Stimulated activated naive CD8-positive, alpha-beta T cell treated with anti-CD3 and anti-CD28 coated beads, Interleukin-15, Interleukin-2, amounts not matched to agents 100 ng/mL and 50 ng/mL, for 24 hours (primary cell): ENCODE measurements at regions not wholly inside any gene's neighbourhood (a gene's known extent, or its start where the extent isn't known, plus 50 kb on each side); places are given as distances from the start of the nearest gene placed in this dataset.
"Not testable (repeated sequence)": the region's sequence is repeated elsewhere in the genome, so short reads cannot be mapped to it uniquely, and the experiment has no call there.

Experiments used
- H3K27ac Mint-ChIP-seq: one replicate; pipeline ENCODE4 v1.8.0; 2021; ENCODE audit warnings: mild to moderate bottlenecking, mixed read lengths
- H3K27me3 Mint-ChIP-seq: one replicate; pipeline ENCODE4 v1.8.0; 2021; ENCODE audit warnings: mixed read lengths
- H3K36me3 Mint-ChIP-seq: one replicate; pipeline ENCODE4 v1.8.0; 2021; ENCODE audit warnings: low read depth, mixed read lengths
- H3K4me1 Mint-ChIP-seq: one replicate; pipeline ENCODE4 v1.8.0; 2021; ENCODE audit warnings: low read depth, mixed read lengths
- H3K4me3 Mint-ChIP-seq: one replicate; pipeline ENCODE4 v1.8.0; 2021; ENCODE audit warnings: mild to moderate bottlenecking, mixed read lengths
- H3K9me3 Mint-ChIP-seq: one replicate; pipeline ENCODE4 v1.8.0; 2021; ENCODE audit warnings: mixed read lengths

GRCh38 chr11:122413677-122414076 is 241.8 kb upstream of the UBASH3B start:
- Mint-ChIP-seq H3K4me1 (no peaks in the 10 kb centered on the region), H3K27me3 (no peaks in the 10 kb centered on the region), H3K4me3 (no peak overlapping the region), H3K36me3 (no peaks in the 10 kb centered on the region), H3K9me3 (peaks cover 7% of the 10 kb centered on the region), H3K27ac (no peak overlapping the region)

GRCh38 chr11:122412581-122412980 is 242.9 kb upstream of the UBASH3B start:
- Mint-ChIP-seq H3K4me1 (no peaks in the 10 kb centered on the region), H3K27ac (no peak overlapping the region), H3K9me3 (peaks cover 7% of the 10 kb centered on the region)

DNA sequence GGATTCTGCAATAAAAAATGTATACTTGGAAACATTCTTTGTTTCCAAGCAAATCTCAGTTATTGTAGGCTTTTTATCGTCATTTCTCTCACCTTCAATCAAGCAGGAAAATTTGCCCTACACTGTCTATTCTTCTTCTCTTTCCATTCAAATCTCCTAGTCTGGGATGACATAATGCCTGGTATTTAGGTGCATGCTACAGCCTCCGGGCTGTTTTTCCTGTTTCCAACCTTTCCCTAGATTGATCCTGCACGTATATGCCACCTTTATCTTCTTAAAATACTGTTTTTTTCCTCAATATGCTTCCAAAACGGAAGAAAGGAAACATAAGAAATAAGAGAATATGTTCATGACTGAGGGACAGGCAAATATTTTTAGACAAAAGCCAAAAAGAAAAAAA is 249.1 kb upstream of the UBASH3B start:
- Mint-ChIP-seq H3K9me3 (peaks cover under 1% of the 10 kb centered on the region), H3K4me1 (no peaks in the 10 kb centered on the region), H3K4me3 (no peak overlapping the region), H3K36me3 (no peaks in the 10 kb centered on the region), H3K27ac (no peak overlapping the region), H3K27me3 (peaks cover 15% of the 10 kb centered on the region)

More at GRCh38 chr11:122412581-122412980, 242.9 kb upstream of the UBASH3B start:
- Mint-ChIP-seq H3K4me3 (no peak overlapping the region), H3K36me3 (no peaks in the 10 kb centered on the region), H3K27me3 (no peaks in the 10 kb centered on the region)

DNA sequence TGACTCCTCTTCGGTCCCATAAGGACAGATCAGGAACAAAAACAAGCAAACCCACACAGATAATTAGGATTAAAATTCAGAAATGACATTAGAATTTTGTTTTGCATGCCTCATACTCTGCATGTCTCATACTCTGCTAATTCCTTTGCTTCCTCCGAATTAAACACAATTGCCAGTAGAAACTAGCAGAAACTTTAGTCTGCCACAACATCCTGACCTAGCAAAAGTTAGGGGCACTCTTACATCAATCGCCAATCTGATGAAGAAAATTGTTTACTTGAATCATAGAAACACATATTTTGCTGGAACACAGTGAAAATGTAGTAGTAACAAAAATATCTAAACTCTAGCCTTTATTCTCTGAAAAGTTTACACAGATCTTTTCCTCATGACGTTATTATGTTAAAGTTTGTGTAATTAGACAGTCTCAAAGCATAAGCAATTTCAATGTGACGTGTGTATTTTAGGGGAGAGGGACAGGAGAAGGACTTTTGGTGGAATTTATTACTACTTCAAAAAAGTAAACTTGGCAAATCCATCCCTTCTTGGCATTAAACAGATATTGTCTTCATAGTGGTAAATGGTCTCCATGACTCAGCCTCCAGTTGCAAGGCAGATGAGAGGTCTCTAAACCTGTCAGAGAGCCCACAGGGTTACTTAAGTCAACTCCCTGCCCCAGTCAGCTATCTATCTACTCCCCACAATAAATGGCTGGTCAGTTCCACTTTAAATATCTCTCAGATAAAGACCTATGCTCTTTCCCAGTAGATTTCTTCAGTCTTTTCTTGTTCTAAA is 249.8 kb upstream of the UBASH3B start:
- H3K9me3 Mint-ChIP-seq = no peaks in the 10 kb centered on the region
- H3K4me1 Mint-ChIP-seq = no peaks in the 10 kb centered on the region
- H3K4me3 Mint-ChIP-seq = no peak overlapping the region
- H3K36me3 Mint-ChIP-seq = no peaks in the 10 kb centered on the region
- H3K27ac Mint-ChIP-seq = no peak overlapping the region
- H3K27me3 Mint-ChIP-seq = peaks cover 15% of the 10 kb centered on the region

DNA sequence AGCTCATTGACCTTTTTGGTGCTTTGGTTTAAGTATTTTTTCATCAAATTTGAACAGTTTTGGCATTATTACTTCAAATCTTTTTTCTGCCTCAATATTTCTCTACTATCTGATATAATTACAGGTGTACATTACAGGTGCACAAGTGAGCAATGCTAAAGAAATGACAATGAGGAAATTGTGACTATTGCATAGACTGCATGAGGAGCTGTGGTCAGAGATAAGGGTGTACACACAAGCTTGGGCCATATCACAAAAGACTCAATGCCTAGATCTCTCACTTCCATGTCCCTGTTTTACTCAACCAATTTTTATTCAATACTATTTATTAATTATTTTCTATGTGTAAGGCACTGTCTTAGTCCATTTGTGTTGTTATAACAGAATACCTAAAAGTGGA is 251.0 kb upstream of the UBASH3B start:
- Mint-ChIP-seq H3K36me3 (no peaks in the 10 kb centered on the region), H3K27ac (no peak overlapping the region), H3K4me1 (no peaks in the 10 kb centered on the region), H3K27me3 (peaks cover 15% of the 10 kb centered on the region), H3K9me3 (no peaks in the 10 kb centered on the region), H3K4me3 (no peak overlapping the region)

DNA sequence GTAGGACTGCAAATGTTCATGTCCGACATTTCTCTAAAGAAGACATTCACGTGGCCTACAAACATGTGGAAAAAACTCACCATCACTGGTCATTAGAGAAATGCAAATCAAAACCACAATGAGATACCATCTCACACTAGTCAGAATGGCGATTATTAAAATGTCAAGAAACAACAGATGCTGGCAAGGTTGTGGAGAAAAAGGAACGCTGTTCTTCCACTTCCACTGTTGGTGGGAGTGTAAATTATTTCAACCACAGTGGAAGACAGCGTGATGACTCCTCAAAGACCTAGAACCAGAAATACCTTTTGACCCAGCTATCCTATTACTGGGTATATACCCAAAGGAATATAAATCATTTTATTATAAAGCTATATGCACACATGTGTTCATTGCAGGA is 253.9 kb upstream of the UBASH3B start:
- not testable (repeated sequence) for H3K9me3 Mint-ChIP-seq, H3K4me1 Mint-ChIP-seq, H3K27ac Mint-ChIP-seq, H3K4me3 Mint-ChIP-seq, H3K36me3 Mint-ChIP-seq
- peaks cover 14% of the 10 kb centered on the region for H3K27me3 Mint-ChIP-seq

GRCh38 chr11:122399375-122399774 is 256.1 kb upstream of the UBASH3B start:
- H3K27ac Mint-ChIP-seq = no peak overlapping the region
- no peaks in the 10 kb centered on the region for H3K9me3 Mint-ChIP-seq
- peaks cover 6% of the 10 kb centered on the region for H3K4me1 Mint-ChIP-seq
- peaks cover 3% of the 10 kb centered on the region for H3K27me3 Mint-ChIP-seq
- no peaks in the 10 kb centered on the region for H3K36me3 Mint-ChIP-seq
- H3K4me3 Mint-ChIP-seq = no peak overlapping the region

- H3K9me3 Mint-ChIP-seq = no peaks in the 10 kb centered on the region
- no peaks in the 10 kb centered on the region for H3K36me3 Mint-ChIP-seq
- H3K27ac Mint-ChIP-seq = no peak overlapping the region
- peaks cover 6% of the 10 kb centered on the region for H3K4me1 Mint-ChIP-seq
- no peak overlapping the region for H3K4me3 Mint-ChIP-seq
- H3K27me3 Mint-ChIP-seq = peaks cover 3% of the 10 kb centered on the region
These were observed 256.7 kb upstream of the UBASH3B start for GRCh38 chr11:122398851-122399250.

DNA sequence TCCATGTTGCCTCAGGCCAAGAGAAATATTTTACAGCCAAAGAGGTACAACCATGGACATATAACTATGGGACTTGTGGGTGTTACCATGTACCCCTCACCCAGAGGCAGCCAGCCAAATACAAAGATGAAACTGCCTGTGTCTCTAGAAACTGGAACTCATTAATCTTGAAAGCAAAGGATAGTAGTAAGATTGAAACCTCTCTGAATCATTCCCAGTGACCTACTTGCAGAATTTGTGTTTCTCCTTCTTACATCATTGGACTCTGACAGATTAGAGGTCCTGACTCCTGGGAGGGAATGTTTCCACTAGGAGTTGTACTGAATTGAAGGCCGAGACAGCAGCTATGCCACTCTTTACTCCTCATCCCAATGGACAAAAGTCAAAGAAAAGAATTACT is 257.4 kb upstream of the UBASH3B start:
- Mint-ChIP-seq H3K4me1 (peaks cover 6% of the 10 kb centered on the region), H3K4me3 (no peak overlapping the region), H3K9me3 (no peaks in the 10 kb centered on the region), H3K27ac (no peak overlapping the region), H3K36me3 (no peaks in the 10 kb centered on the region), H3K27me3 (peaks cover 3% of the 10 kb centered on the region)

GRCh38 chr11:122395282-122395681 is 260.2 kb upstream of the UBASH3B start:
- Mint-ChIP-seq H3K27me3 (no peaks in the 10 kb centered on the region), H3K4me1 (peaks cover 6% of the 10 kb centered on the region), H3K36me3 (no peaks in the 10 kb centered on the region), H3K27ac (no peak overlapping the region), H3K4me3 (no peak overlapping the region), H3K9me3 (no peaks in the 10 kb centered on the region)

DNA sequence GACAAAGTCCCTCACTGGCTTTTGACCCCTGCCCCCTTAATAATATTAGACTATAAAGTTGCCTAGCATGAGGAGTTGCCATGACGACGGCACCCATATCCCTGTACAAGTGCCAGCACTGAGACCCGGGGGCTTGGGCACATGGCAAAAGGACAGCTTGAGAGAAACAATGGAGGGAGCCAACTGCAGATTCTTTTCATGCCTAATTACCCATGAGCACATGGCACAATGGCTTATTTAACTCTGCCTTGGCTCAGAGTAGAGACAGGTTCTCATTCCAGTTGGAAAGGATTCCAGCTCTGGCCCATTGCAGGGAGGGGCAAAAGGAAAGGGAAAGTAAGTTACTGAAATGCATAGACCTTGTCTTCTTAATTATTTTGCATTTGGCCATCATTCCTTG is 261.2 kb upstream of the UBASH3B start:
- H3K4me3 Mint-ChIP-seq = no peak overlapping the region
- H3K9me3 Mint-ChIP-seq = no peaks in the 10 kb centered on the region
- no peak overlapping the region for H3K27ac Mint-ChIP-seq
- no peaks in the 10 kb centered on the region for H3K36me3 Mint-ChIP-seq
- peaks cover 6% of the 10 kb centered on the region for H3K4me1 Mint-ChIP-seq
- no peaks in the 10 kb centered on the region for H3K27me3 Mint-ChIP-seq

DNA sequence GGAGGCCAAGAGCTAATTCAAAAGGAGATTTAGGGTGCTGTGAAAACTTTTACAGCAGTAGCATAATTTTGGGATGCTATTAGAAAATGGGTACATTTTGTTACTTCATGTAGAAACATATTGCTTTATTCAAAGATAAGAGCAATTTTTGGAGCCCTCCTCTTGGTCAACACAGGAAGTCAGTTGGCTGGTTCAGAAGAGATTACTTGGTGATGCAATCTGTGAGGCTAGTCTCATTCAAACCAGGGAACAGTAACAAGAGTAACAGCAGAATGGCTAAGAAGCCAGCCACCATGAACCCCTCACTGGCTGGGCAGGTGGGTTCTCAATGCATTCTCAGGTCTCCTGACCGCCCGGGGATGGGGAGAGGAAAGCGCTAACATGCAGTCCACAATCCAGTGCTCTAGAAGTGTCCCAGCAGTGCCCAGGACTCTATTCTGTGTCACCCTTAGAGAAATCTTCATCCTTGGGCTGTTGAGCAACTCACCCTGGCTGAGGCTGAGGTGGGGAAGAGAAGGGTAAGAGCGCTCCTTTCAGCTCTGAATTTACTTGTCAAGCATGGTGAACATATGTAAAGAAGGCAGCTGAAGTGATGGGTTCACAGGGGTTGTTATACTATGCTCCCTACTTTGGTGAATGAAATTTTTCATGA is 262.2 kb upstream of the UBASH3B start:
- no peak overlapping the region for H3K27ac Mint-ChIP-seq
- H3K27me3 Mint-ChIP-seq = no peaks in the 10 kb centered on the region
- H3K9me3 Mint-ChIP-seq = no peaks in the 10 kb centered on the region
- H3K4me1 Mint-ChIP-seq = peaks cover 5% of the 10 kb centered on the region
- no peak overlapping the region for H3K4me3 Mint-ChIP-seq
- H3K36me3 Mint-ChIP-seq = no peaks in the 10 kb centered on the region

DNA sequence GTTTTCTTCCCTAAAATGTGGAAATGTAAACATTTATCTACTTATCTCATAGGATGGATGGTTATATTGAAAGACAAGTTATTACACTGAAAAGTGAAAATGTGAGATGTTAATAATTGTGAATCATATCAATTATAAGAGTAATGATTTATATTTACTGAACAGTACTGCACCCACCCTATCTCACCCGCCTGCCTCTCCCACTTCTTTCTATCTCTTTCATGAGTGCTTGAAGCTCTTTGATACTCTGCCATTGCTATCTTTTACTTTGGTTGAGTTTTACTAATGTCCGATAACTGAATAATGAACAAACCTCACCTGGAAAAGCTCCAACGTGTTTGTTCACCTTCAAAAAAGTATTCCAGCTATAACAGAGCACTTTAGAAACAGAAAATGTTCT is 263.0 kb upstream of the UBASH3B start:
- no peaks in the 10 kb centered on the region for H3K27me3 Mint-ChIP-seq
- H3K36me3 Mint-ChIP-seq = no peaks in the 10 kb centered on the region
- H3K27ac Mint-ChIP-seq = no peak overlapping the region
- H3K9me3 Mint-ChIP-seq = no peaks in the 10 kb centered on the region
- no peak overlapping the region for H3K4me3 Mint-ChIP-seq
- no peaks in the 10 kb centered on the region for H3K4me1 Mint-ChIP-seq

DNA sequence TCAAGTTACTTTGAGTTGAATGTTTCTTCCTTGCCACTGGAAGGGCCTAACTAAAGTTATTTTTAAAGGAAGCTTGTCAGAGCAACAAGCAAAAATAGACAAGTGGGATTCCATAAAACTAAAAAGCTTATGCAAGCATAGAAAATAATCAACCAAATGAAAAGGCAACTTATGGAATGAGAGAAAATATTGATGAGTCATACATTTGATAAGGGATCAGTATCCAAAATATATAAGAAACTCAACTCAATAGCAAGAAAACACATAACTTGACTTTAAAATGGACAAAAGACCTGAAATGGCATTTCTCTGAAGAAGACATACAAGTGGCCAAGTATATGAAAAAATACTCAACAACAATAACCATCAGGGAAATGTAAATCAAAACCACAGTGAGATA is 264.5 kb upstream of the UBASH3B start:
- Mint-ChIP-seq H3K4me1 (no peaks in the 10 kb centered on the region), H3K4me3 (no peak overlapping the region), H3K27ac (no peak overlapping the region), H3K36me3 (no peaks in the 10 kb centered on the region), H3K9me3 (no peaks in the 10 kb centered on the region), H3K27me3 (no peaks in the 10 kb centered on the region)

- H3K36me3 Mint-ChIP-seq = no peaks in the 10 kb centered on the region
- no peaks in the 10 kb centered on the region for H3K27me3 Mint-ChIP-seq
- no peaks in the 10 kb centered on the region for H3K4me1 Mint-ChIP-seq
- H3K9me3 Mint-ChIP-seq = peaks cover 8% of the 10 kb centered on the region
- no peak overlapping the region for H3K27ac Mint-ChIP-seq
- no peak overlapping the region for H3K4me3 Mint-ChIP-seq
These were observed 267.2 kb upstream of the BLID start for GRCh38 chr11:122383186-122383585.
